ENCODE measurements at regions not wholly inside any gene's neighbourhood (a gene's known extent, or its start where the extent isn't known, plus 50 kb on each side); places are given as distances from the start of the nearest gene placed in this dataset.
A peak's percentile ranks its signal among the peaks of the same experiment; 100 is the strongest.
"Not testable (repeated sequence)": the region's sequence is repeated elsewhere in the genome, so short reads cannot be mapped to it uniquely, and the experiment has no call there.

DNA sequence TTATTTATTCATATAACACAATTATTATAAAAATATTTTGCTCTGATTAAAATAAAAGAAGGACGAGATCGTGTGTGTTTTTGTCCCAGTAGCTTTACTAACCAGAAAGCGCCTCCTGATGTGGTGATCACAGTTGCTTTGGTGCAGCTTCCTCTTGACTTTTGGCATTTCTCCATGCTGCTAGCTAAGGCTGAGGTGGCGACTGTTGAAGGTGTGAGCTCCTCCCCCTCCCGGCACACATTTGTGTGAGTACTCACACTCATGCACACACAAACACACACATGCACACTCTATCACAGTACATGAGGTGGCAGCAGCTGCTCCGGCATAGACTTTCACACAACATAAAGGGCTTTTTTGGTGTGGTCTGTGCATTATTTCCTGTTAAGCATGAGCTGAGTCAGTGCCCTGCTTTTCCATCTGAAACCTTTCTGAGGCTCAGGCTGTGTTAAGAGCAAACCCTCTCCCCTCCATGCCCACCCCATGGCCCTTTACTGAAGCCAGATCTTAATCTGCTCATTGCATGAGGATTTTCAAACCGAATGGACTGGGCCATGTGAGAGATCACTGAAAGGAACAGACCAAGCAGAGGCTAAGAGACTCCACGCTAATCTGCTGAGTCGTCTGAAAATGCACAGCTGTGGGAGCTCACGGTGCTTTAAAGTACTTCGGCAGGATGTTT is 53.3 kb downstream of the FOXD4L1 start:
- H3K27me3 ChIP-seq; H3K27ac ChIP-seq; H3K9me3 ChIP-seq; H3K4me1 ChIP-seq; H3K36me3 ChIP-seq; H3K9ac ChIP-seq (ENCODE audit: low read depth in 2 of 2, low read length in 2 of 2); H3K4me3 ChIP-seq; intact Hi-C loops (cut with DNase I): not testable (repeated sequence)
- DNase-seq: peak; percentile 26

DNA sequence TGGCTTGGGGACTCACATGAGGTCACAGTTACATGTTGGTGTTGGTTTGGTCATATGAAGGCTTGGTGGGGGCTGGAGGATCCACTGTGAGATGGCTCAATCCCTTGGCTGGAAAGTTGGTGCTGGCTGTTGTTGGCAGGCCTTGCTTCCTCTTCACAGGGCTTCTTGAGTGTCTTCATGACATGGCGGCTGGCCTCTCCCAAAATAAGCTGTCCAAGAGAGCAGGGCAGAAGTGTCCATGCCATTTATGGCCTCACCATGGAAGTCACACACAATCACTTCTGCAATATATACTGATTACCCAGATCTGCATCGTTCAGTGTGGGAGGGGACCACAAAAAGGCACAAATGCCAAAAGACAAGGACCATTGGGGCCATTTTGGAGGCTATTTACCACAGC is 61.4 kb downstream of the FOXD4L1 start:
- H3K4me1 ChIP-seq; DNase-seq; H3K36me3 ChIP-seq; H3K27ac ChIP-seq; H3K27me3 ChIP-seq; H3K9ac ChIP-seq (ENCODE audit: low read depth in 2 of 2, low read length in 2 of 2); H3K9me3 ChIP-seq; H3K4me3 ChIP-seq; intact Hi-C loops (cut with DNase I): not testable (repeated sequence)

GRCh38 chr2:113562662-113563061 is 64.2 kb downstream of the FOXD4L1 start:
- H3K4me1 ChIP-seq; H3K9ac ChIP-seq (ENCODE audit: low read depth in 2 of 2, low read length in 2 of 2); H3K9me3 ChIP-seq; intact Hi-C loops (cut with DNase I); H3K27me3 ChIP-seq; H3K4me3 ChIP-seq; H3K27ac ChIP-seq; DNase-seq; H3K36me3 ChIP-seq: not testable (repeated sequence)

GRCh38 chr2:113566674-113567480 is 60.2 kb upstream of the RABL2A start:
- H3K4me1 ChIP-seq; H3K36me3 ChIP-seq; H3K4me3 ChIP-seq; H3K27me3 ChIP-seq; intact Hi-C loops (cut with DNase I); H3K9me3 ChIP-seq; H3K9ac ChIP-seq (ENCODE audit: low read depth in 2 of 2, low read length in 2 of 2); H3K27ac ChIP-seq; DNase-seq: not testable (repeated sequence)

DNA sequence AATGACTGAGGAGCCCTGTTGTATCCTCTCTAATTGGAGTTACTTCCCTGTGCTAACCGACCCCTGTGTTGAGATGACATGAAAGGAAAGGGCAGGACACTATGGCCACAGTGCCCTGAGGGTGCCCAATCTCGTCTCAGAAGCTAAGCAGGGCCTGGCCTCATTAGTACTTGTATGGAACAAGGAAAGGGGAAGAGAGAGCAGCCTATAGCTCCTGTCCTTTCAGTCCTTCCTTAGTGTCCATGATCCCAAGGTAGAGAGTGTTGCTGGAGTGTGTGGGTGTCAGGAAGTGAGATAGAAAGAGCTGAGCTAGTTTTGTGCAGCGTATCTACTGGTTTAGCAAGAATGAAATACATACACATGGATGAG is 59.6 kb upstream of the RABL2A start:
- DNase-seq; H3K27me3 ChIP-seq; H3K27ac ChIP-seq; H3K9me3 ChIP-seq; H3K4me3 ChIP-seq; H3K36me3 ChIP-seq; H3K9ac ChIP-seq (ENCODE audit: low read depth in 2 of 2, low read length in 2 of 2); intact Hi-C loops (cut with DNase I); H3K4me1 ChIP-seq: not testable (repeated sequence)

- H3K4me3 ChIP-seq; H3K27me3 ChIP-seq; H3K9me3 ChIP-seq; H3K4me1 ChIP-seq; DNase-seq; H3K9ac ChIP-seq (ENCODE audit: low read depth in 2 of 2, low read length in 2 of 2); H3K27ac ChIP-seq; intact Hi-C loops (cut with DNase I); H3K36me3 ChIP-seq: not testable (repeated sequence)
Observed at GRCh38 chr2:113568231-113568630, 58.8 kb upstream of the RABL2A start.

DNA sequence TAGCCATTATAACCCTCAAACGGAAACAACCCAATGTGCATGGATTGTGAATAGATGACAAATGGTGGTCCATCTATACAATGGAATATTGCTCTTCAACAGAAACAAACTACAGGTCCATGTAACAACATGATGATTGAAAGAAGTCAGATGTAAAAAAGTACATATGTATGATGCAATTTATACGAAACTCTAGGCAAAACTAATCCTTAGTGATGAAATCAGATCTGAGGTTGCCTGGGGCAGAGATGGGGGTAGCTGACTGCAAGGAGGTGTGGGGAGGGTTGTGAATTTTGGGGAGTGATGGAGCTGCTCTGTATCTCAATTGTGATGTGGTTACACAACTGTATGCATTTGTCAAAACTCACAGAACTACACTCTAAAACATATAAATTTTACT is 57.0 kb upstream of the RABL2A start:
- H3K9me3 ChIP-seq; H3K27ac ChIP-seq; H3K36me3 ChIP-seq; H3K27me3 ChIP-seq; intact Hi-C loops (cut with DNase I); H3K4me3 ChIP-seq; H3K9ac ChIP-seq (ENCODE audit: low read depth in 2 of 2, low read length in 2 of 2); DNase-seq; H3K4me1 ChIP-seq: not testable (repeated sequence)

DNA sequence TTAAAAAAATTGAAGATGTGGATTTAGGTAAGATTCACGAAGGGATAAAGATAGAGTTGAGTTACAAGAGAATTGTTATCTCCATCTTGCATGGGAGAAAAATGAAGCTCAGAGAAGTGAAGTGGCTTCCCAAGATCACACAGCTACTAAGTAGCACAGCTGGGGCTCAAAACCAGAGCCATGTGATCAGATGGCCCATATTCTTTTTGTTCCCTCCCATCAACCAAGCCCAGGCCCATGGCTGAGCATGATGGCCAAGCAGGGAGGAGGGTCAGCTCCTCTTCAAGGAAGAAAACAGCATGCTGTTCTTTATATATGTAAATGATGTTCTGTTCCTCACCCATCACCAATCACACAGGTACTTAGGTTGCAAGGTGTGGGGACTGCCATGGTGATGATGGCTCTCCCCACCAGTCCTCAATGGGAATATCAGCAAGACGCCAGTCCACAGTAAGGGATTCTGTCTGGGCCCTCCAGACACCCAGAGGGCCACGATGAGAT is 56.5 kb upstream of the RABL2A start:
- intact Hi-C loops (cut with DNase I); DNase-seq: not testable (repeated sequence)

GRCh38 chr2:113571482-113572068 is 55.5 kb upstream of the RABL2A start:
- intact Hi-C loops (cut with DNase I); H3K36me3 ChIP-seq; DNase-seq; H3K27me3 ChIP-seq; H3K27ac ChIP-seq; H3K4me3 ChIP-seq; H3K9me3 ChIP-seq; H3K9ac ChIP-seq (ENCODE audit: low read depth in 2 of 2, low read length in 2 of 2); H3K4me1 ChIP-seq: not testable (repeated sequence)

More for the DNA sequence above, 56.5 kb upstream of the RABL2A start:
- not testable (repeated sequence) for H3K27ac ChIP-seq; H3K36me3 ChIP-seq; H3K9ac ChIP-seq (ENCODE audit: low read depth in 2 of 2, low read length in 2 of 2); H3K9me3 ChIP-seq; H3K27me3 ChIP-seq; H3K4me3 ChIP-seq; H3K4me1 ChIP-seq

- H3K27me3 ChIP-seq; H3K27ac ChIP-seq; H3K9me3 ChIP-seq; H3K9ac ChIP-seq (ENCODE audit: low read depth in 2 of 2, low read length in 2 of 2); intact Hi-C loops (cut with DNase I); H3K4me1 ChIP-seq; DNase-seq; H3K36me3 ChIP-seq; H3K4me3 ChIP-seq: not testable (repeated sequence)
Observed at GRCh38 chr2:113575721-113576120, 51.3 kb upstream of the RABL2A start.

DNA sequence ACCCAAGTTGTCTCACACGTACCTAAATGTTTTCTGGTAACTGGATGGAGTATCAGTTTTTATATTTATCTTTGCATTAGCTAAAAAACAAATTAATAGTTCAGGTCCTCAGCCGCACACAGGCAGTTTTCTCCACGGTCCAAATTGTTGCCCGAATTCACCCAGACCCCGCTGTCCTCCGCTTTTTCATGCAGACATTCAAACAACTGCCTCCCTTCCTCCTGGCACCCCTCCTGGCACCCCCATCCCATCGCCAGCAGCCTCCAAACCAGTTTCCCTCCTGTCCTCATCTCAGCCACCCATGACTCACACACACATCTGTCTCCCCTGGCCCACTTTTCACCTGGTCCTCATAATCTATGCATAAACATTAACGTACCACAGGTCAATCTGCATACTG is 50.7 kb upstream of the RABL2A start:
- DNase-seq; intact Hi-C loops (cut with DNase I): not testable (repeated sequence)

More for the DNA sequence above, 50.7 kb upstream of the RABL2A start:
- H3K4me1 ChIP-seq; H3K27ac ChIP-seq; H3K36me3 ChIP-seq; H3K27me3 ChIP-seq; H3K4me3 ChIP-seq; H3K9me3 ChIP-seq; H3K9ac ChIP-seq (ENCODE audit: low read depth in 2 of 2, low read length in 2 of 2): not testable (repeated sequence)

Measured in colonic mucosa (tissue), 4 donors.